Activated naive CD8-positive, alpha-beta T cell treated with anti-CD3 and anti-CD28 coated beads, Interleukin-2, amount 50 U/mL, for 24 hours (primary cell): ENCODE measurements at regions not wholly inside any gene's neighbourhood (a gene's known extent, or its start where the extent isn't known, plus 50 kb on each side); places are given as distances from the start of the nearest gene placed in this dataset.

Experiments used
- ATAC-seq: fragments of 150-1000 bp; cut with Tn5 transposase; one replicate; pipeline ENCODE4 v1.10.0; 2021
- DNase-seq: peaks from one replicate; pipeline ENCODE4 v3.0.0; 2021
- H3K27ac Mint-ChIP-seq: one replicate; pipeline ENCODE4 v1.8.0; 2021; ENCODE audit warnings: mild to moderate bottlenecking, mixed read lengths
- H3K27me3 Mint-ChIP-seq: one replicate; pipeline ENCODE4 v1.8.0; 2021; ENCODE audit warnings: mixed read lengths
- H3K36me3 Mint-ChIP-seq: one replicate; pipeline ENCODE4 v1.8.0; 2021; ENCODE audit warnings: low read depth, mixed read lengths
- H3K4me1 Mint-ChIP-seq: one replicate; pipeline ENCODE4 v1.8.0; 2021; ENCODE audit warnings: mixed read lengths
- H3K4me3 Mint-ChIP-seq: one replicate; pipeline ENCODE4 v1.8.0; 2021; ENCODE audit warnings: mild to moderate bottlenecking, moderate library complexity, mixed read lengths
- H3K9me3 Mint-ChIP-seq: one replicate; pipeline ENCODE4 v1.8.0; 2021; ENCODE audit warnings: mixed read lengths

- peaks cover 2% of the 10 kb centered on the region for H3K4me1 Mint-ChIP-seq
These were observed 122.1 kb upstream of the HS6ST1 start for GRCh38 chr2:128440666-128441340.

DNA sequence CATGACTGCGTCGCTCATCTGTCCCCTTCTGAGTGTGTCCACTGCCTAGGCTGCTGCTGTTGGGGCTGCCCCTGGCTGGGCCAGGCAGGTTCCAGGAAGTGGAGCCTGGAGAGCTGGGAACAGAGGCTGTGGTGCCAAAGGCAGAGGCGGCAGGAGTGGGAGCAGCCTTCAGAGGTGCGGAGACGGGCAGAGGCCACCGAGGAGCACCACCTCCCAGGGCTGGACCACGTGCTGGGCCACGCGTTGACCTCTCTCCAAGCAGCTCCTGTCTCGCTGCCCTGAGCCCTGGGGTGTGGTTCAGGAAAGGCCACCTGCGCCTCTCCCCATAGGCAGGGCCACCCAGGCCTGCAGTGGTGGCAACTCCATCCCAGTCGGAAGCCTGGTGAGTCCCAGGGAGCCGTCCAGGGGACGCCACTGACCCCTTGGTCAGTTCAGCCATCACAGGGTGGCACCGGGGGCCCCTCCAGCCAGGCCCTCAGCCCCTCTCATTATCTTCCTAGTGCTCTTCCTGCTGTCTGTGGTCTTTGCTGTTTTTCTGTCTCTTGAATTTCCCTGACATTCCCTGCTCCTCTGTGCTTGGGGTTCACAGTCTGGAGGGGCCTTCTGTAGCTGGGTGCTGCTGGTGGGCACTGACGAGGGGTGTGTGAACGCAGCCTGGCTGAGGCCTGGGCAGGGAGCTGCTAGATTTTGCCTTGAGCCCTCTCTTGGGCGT lies 122.8 kb upstream of the HS6ST1 start:
- Mint-ChIP-seq H3K9me3 (no peaks in the 10 kb centered on the region), H3K27me3 (peaks cover 3% of the 10 kb centered on the region), H3K4me3 (no peak overlapping the region), H3K4me1 (peaks cover 2% of the 10 kb centered on the region), H3K27ac (no peak overlapping the region), H3K36me3 (no peaks in the 10 kb centered on the region)
- no peak for ATAC-seq
- no peak for DNase-seq

More at GRCh38 chr2:128440666-128441340, 122.1 kb upstream of the HS6ST1 start:
- H3K9me3 Mint-ChIP-seq, result no peaks in the 10 kb centered on the region
- no peak overlapping the region for H3K27ac Mint-ChIP-seq
- peaks cover 3% of the 10 kb centered on the region for H3K27me3 Mint-ChIP-seq
- ATAC-seq (no peak), DNase-seq (no peak)
- H3K36me3 Mint-ChIP-seq, result no peaks in the 10 kb centered on the region
- no peak overlapping the region for H3K4me3 Mint-ChIP-seq

DNA sequence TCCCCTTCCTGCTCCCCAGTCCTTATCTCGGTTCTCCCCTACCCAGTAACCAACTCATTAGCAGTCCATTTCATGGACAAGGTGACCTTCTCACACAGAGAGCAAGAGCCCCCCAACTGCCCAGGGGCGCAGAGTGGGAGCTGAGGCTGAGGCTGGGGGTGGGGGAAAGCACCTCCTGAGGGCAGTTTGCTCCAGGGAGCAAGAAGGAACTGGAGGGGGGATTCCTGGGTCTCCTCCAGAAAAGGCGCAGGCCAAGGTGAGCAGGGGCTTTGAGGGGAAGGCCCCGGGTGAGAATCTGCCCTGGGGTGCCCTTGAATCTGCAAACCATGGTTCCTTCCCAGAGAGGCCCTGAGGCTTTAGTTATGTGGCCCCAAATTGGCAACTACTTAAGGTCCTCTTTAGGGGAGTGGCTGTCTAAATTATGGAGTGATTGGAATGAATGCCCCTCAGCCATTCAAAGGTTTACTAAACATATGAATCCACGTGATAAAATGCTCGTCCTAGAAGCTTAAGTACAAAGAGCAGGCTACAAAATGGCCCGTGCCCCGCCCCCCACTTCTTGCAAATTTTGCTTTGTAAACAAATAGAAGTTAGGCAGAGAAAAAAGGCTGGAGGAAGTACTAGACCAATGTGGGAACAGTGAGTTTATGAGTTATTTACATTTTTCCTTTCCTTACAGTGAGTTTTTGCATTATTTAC lies 123.5 kb upstream of the HS6ST1 start:
- H3K27ac Mint-ChIP-seq, result no peak overlapping the region
- peaks cover 2% of the 10 kb centered on the region for H3K4me1 Mint-ChIP-seq
- no peaks in the 10 kb centered on the region for H3K9me3 Mint-ChIP-seq
- ATAC-seq (no peak), DNase-seq (no peak)
- H3K27me3 Mint-ChIP-seq, result peaks cover 3% of the 10 kb centered on the region
- H3K4me3 Mint-ChIP-seq, result no peak overlapping the region
- no peaks in the 10 kb centered on the region for H3K36me3 Mint-ChIP-seq

GRCh38 chr2:128442891-128443302 lies 124.2 kb upstream of the HS6ST1 start:
- no peak overlapping the region for H3K4me3 Mint-ChIP-seq
- H3K9me3 Mint-ChIP-seq, result no peaks in the 10 kb centered on the region
- ATAC-seq (no peak), DNase-seq (no peak)
- peaks cover 3% of the 10 kb centered on the region for H3K27me3 Mint-ChIP-seq
- peaks cover 2% of the 10 kb centered on the region for H3K4me1 Mint-ChIP-seq
- no peak overlapping the region for H3K27ac Mint-ChIP-seq
- no peaks in the 10 kb centered on the region for H3K36me3 Mint-ChIP-seq

GRCh38 chr2:128444121-128444771 lies 125.6 kb upstream of the HS6ST1 start:
- Mint-ChIP-seq H3K9me3 (no peaks in the 10 kb centered on the region), H3K4me1 (peaks cover 2% of the 10 kb centered on the region), H3K27me3 (no peaks in the 10 kb centered on the region), H3K36me3 (no peaks in the 10 kb centered on the region), H3K27ac (no peak overlapping the region), H3K4me3 (no peak overlapping the region)
- ATAC-seq, result no peak
- DNase-seq, result no peak

GRCh38 chr2:128444816-128445522 lies 126.3 kb upstream of the HS6ST1 start:
- Mint-ChIP-seq H3K36me3 (no peaks in the 10 kb centered on the region), H3K4me1 (peaks cover 2% of the 10 kb centered on the region), H3K27ac (no peak overlapping the region), H3K27me3 (no peaks in the 10 kb centered on the region), H3K4me3 (no peak overlapping the region), H3K9me3 (no peaks in the 10 kb centered on the region)
- DNase-seq (no peak), ATAC-seq (no peak)

DNA sequence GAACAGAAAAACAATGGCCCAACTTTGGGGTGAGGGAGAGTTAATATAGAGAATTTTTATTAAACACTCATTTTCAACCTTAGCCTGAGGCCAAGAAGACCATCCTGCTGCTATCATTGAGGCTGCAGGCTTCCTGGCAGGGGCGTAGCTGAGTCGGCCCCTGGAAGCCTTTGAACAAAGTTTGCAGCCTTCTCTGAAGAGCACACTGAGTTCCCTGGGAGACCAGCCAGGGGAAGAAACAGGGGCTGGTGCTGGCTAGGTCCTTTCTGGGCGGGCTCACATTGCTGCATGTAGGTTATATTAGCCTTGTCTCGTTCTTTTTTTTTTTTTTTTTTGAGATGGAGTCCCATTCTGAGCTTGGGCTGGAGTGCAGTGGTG lies 126.8 kb upstream of the HS6ST1 start:
- Mint-ChIP-seq H3K4me1 (peaks cover 2% of the 10 kb centered on the region), H3K27me3 (no peaks in the 10 kb centered on the region), H3K36me3 (no peaks in the 10 kb centered on the region), H3K27ac (no peak overlapping the region), H3K9me3 (no peaks in the 10 kb centered on the region), H3K4me3 (no peak overlapping the region)
- DNase-seq, result no peak
- ATAC-seq, result no peak

DNA sequence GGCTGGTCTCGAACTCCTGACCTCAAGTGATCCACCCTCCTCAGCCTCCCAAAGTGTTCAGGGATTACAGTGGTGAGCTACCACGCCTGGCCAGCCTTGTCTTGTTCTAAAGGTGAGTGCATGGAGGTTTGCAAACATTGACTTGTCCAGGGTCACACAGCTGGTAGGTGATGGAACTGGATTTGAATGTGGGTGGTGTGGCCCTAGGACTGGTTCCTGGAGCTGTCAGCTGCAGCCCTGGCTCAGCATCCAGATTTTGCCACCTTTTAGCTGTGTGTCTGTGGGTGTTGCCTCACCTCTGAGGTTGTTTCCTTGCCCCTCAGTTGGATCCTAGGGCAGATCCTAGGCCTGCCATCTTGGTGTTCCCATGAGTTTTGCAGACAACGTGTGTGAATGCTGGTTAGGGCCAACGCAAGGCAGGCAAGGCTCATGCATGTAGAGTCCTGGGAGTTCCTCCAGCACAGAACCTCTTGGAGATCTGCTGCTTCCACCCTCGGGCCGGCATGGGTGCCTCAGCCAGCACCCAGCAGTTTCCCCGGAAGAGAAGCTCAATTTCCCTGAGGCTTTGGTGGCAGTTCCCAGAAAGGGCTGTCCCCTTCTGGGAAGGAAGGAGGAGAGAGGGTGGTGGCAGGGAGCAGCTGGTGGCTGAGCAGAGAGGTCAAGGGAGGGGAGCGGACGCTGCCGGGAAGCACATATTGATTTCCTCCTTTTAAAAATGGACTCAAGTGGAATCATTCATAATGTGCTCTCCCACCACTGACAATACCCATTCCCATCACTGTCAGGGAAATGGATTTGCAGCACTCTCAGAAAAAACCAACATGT lies 127.6 kb upstream of the HS6ST1 start:
- ATAC-seq (no peak), DNase-seq (no peak)
- peaks cover 2% of the 10 kb centered on the region for H3K4me1 Mint-ChIP-seq
- H3K4me3 Mint-ChIP-seq, result no peak overlapping the region
- H3K27ac Mint-ChIP-seq, result no peak overlapping the region
- no peaks in the 10 kb centered on the region for H3K9me3 Mint-ChIP-seq
- H3K27me3 Mint-ChIP-seq, result no peaks in the 10 kb centered on the region
- no peaks in the 10 kb centered on the region for H3K36me3 Mint-ChIP-seq

GRCh38 chr2:128446874-128447537 lies 128.3 kb upstream of the HS6ST1 start:
- Mint-ChIP-seq H3K4me1 (peaks cover 2% of the 10 kb centered on the region), H3K27me3 (peaks cover 3% of the 10 kb centered on the region), H3K27ac (no peak overlapping the region), H3K36me3 (no peaks in the 10 kb centered on the region), H3K4me3 (no peak overlapping the region), H3K9me3 (no peaks in the 10 kb centered on the region)
- ATAC-seq (no peak), DNase-seq (no peak)

- H3K9me3 Mint-ChIP-seq, result no peaks in the 10 kb centered on the region
- peaks cover 8% of the 10 kb centered on the region for H3K27me3 Mint-ChIP-seq
- no peaks in the 10 kb centered on the region for H3K36me3 Mint-ChIP-seq
- no peak for DNase-seq
- no peak overlapping the region for H3K4me3 Mint-ChIP-seq
- no peak for ATAC-seq
- H3K4me1 Mint-ChIP-seq, result no peaks in the 10 kb centered on the region
- H3K27ac Mint-ChIP-seq, result no peak overlapping the region
These were observed 128.9 kb upstream of the HS6ST1 start for GRCh38 chr2:128447538-128447995.

DNA sequence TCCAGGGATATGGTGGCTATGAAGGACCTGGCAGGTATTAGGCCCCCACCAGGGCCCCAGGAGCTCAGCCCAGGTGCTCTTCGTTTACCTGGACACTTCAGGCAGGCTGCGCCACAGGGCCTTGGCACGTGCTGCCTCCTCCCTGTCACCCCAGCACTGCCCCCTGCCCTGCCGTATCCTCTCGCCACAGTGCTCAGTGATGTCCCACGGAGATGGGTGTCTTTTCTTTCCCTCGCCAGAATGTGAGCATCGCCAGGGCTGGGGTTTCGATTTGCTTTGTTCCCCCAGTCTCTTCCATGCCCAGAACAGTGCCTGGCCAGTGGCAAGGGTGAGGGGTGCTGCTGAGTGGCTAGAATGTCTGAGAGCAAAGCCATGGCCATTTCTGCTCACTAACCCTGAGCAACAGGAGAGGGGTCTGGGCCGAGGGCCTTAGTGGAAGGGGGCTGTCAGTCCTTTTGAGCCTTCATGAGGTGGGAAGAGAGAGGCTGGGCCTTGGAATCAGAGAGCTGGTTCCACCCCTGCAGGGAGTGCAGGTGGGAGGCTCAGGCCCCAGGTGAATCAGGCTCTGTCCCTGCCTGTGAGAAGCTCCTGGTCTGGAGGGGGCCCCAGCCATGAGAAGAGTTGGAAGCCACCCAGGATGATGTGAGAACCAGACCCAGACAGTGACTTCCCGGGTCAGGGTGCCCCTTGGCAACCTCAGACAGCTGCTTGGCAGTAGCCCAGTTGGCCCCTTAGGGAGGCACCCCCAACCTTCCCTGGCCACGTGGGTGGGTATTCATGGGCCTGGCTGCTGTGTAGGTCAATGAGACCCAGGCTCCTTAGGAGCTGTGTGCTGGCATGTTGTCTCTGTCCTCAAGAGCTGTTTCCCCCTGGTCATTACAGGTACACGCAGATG lies 129.9 kb upstream of the HS6ST1 start:
- Mint-ChIP-seq H3K4me1 (no peaks in the 10 kb centered on the region), H3K27me3 (peaks cover 9% of the 10 kb centered on the region), H3K36me3 (no peaks in the 10 kb centered on the region), H3K27ac (no peak overlapping the region), H3K9me3 (no peaks in the 10 kb centered on the region), H3K4me3 (no peak overlapping the region)
- DNase-seq (no peak), ATAC-seq (no peak)

DNA sequence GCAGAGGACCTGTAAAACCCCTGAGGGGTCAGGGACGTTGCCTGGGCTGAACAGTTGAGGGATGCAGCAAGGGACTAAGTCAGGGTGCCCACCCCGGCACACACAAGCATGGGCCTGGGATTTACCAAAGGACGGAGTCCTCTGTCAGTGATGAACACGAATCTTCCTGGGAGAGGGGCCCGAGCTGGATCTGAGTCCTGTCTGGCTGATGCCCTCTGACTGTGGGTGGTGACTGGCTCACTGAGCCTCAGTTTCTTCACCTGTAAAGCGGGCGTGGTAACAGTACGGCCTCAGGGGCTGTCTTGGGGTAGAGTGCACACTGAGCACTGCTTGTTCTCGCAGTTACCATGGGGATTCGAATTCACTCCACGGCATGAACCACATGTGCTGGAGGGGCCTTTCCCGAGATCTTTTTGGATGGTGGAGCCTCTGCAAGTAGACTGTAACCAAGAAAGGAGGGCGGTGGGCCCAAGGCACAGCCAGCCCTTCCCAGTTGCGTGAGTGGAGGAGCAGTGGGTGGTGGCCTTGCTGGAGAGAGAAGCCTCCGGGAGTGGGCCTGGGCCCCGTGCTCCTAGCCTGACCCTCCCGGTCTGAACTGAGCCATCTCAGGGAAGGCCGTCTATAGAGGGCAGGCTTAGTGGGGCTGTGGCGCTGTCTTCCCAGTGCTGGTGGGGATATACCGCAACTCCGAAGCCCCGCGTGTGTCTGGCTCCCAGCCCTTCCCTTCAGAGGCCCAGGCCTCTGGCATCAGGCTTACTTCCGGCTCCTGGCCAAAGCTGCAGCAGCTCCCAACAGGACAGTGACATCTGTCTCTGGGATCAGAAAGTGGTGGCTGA lies 130.8 kb upstream of the HS6ST1 start:
- H3K36me3 Mint-ChIP-seq, result no peaks in the 10 kb centered on the region
- ATAC-seq (no peak), DNase-seq (no peak)
- H3K27ac Mint-ChIP-seq, result no peak overlapping the region
- H3K27me3 Mint-ChIP-seq, result peaks cover 9% of the 10 kb centered on the region
- no peaks in the 10 kb centered on the region for H3K4me1 Mint-ChIP-seq
- no peak overlapping the region for H3K4me3 Mint-ChIP-seq
- H3K9me3 Mint-ChIP-seq, result no peaks in the 10 kb centered on the region
